Aorta (tissue), 5 donors: ENCODE measurements at regions not wholly inside any gene's neighbourhood (a gene's known extent, or its start where the extent isn't known, plus 50 kb on each side); places are given as distances from the start of the nearest gene placed in this dataset.
"Not testable (repeated sequence)": the region's sequence is repeated elsewhere in the genome, so short reads cannot be mapped to it uniquely, and the experiment has no call there.

ENCODE experiments used
- ATAC-seq: fragments of 200-7000 bp; cut with Tn5 transposase; one replicate; pipeline ENCODE4 v1.9.1; 2022; ENCODE audit warnings: moderate library complexity; ENCODE audit not compliant: low FRiP score
- DNase-seq, 2 donors: peaks; one replicate each; pipeline ENCODE4 v3.0.0-alpha.2; 2020
- H3K27ac ChIP-seq, 2 donors: one replicate each; pipeline ENCODE4 v1.5.1; 2013; ENCODE audit warnings: low read length in 2 of 2, mild to moderate bottlenecking in 2 of 2, moderate library complexity in 2 of 2, control low read depth in 1 of 2, inconsistent platforms in 1 of 2, low read depth in 1 of 2
- H3K27me3 ChIP-seq, 2 donors: one replicate each; pipeline ENCODE4 v1.6.1; 2013; ENCODE audit warnings: control low read depth in 1 of 2, low read length in 1 of 2, mild to moderate bottlenecking in 1 of 2, moderate library complexity in 1 of 2; ENCODE audit not compliant: insufficient read depth in 2 of 2, control insufficient read depth in 1 of 2
- H3K36me3 ChIP-seq, 2 donors: one replicate each; pipeline ENCODE4 v1.6.1; 2013; ENCODE audit warnings: control low read depth in 1 of 2, low read length in 1 of 2, mild to moderate bottlenecking in 1 of 2; ENCODE audit not compliant: insufficient read depth in 2 of 2, control insufficient read depth in 1 of 2
- H3K4me1 ChIP-seq, 2 donors: one replicate each; pipeline ENCODE4 v1.6.1; 2013; ENCODE audit warnings: low read length in 2 of 2, control low read depth in 1 of 2, mild to moderate bottlenecking in 1 of 2, moderate library complexity in 1 of 2; ENCODE audit not compliant: insufficient read depth in 2 of 2, control insufficient read depth in 1 of 2
- H3K4me3 ChIP-seq, 2 donors: one replicate each; pipeline ENCODE4 v1.5.1; 2013; ENCODE audit warnings: low read length in 2 of 2, control low read depth in 1 of 2, mild to moderate bottlenecking in 1 of 2
- H3K9me3 ChIP-seq: one replicate; pipeline ENCODE4 v1.6.1; 2013; ENCODE audit warnings: mild to moderate bottlenecking, low read length; ENCODE audit not compliant: control insufficient read depth
- WGBS, 2 donors: extraction: QIAGEN DNeasy Blood & Tissue Kit; methylation state at CpG; one replicate each; pipeline ENCODE4 v1.1.7; 2013; 5-methylcytosine and 5-hydroxymethylcytosine counted together
- intact Hi-C, 2 donors: fragments of 100-400 bp; cut with DNase I; formaldehyde crosslinking; loops; one replicate each; pipeline versions ENCODE4 v1.14.2 to v1.15.0; 2022
- donor health status: healthy with polysubstance abuse.
- donor health status: Bipolar disorder and iron deficiency.
- donor health status: DM: no; HTN: no; CAD: no.
- donor health status: DM: no; HTN: no; CAD: no.
- donor health status: DM: yes; HTN: yes; CAD: no.

- intact Hi-C loops = no loop called here
- H3K4me3 ChIP-seq = no peak overlapping the region
- H3K9me3 ChIP-seq = no peaks in the 10 kb centered on the region
- no peak for DNase-seq
- no peaks in the 10 kb centered on the region for H3K27me3 ChIP-seq
- no peak for ATAC-seq
- H3K36me3 ChIP-seq = no peaks in the 10 kb centered on the region
- no peak overlapping the region for H3K27ac ChIP-seq
- WGBS, 2 donors = 20 to 38% methylated on average over 1 of the region's 1 CpG
- H3K4me1 ChIP-seq = no peaks in the 10 kb centered on the region
Measured at GRCh38 chrX:66760651-66761050, 121.8 kb upstream of the EDA2R start.

GRCh38 chrX:66756717-66757116 is 117.8 kb upstream of the EDA2R start:
- Histone ChIP-seq H3K4me1 (no peaks in the 10 kb centered on the region), H3K9me3 (no peaks in the 10 kb centered on the region), H3K27ac (no peak overlapping the region), H3K27me3 (no peaks in the 10 kb centered on the region), H3K4me3 (no peak overlapping the region), H3K36me3 (no peaks in the 10 kb centered on the region)
- WGBS, 2 donors = 52 to 73% methylated on average over 1 of the region's 1 CpG
- ATAC-seq = no peak
- DNase-seq = no peak
- intact Hi-C loops = loop anchor here in 1 of 2 donors (10.0 kb wide), 1 partner anchor 1162 kb away; no protein-coding TSS in a partner anchor

GRCh38 chrX:66751136-66751782 is 112.4 kb upstream of the EDA2R start:
- WGBS, 2 donors = 24 to 39% methylated on average over 2 of the region's 2 CpGs
- intact Hi-C loops = loop anchor here in 1 of 2 donors (10.0 kb wide), 1 partner anchor 1156 kb away; no protein-coding TSS in a partner anchor
- Histone ChIP-seq H3K36me3 (no peaks in the 10 kb centered on the region), H3K4me1 (no peaks in the 10 kb centered on the region), H3K27me3 (no peaks in the 10 kb centered on the region), H3K27ac (no peak overlapping the region), H3K9me3 (no peaks in the 10 kb centered on the region), H3K4me3 (no peak overlapping the region)
- no peak for ATAC-seq
- no peak for DNase-seq

- ATAC-seq, H3K4me1 ChIP-seq, H3K36me3 ChIP-seq, H3K4me3 ChIP-seq, intact Hi-C loops, H3K27me3 ChIP-seq, H3K9me3 ChIP-seq, DNase-seq, H3K27ac ChIP-seq: not testable (repeated sequence)
- WGBS, 2 donors = 55 to 70% methylated on average over 1 of the region's 1 CpG
Measured at GRCh38 chrX:66744519-66744918, 105.6 kb upstream of the EDA2R start.

GRCh38 chrX:66731398-66731797 is 92.5 kb upstream of the EDA2R start:
- Histone ChIP-seq H3K36me3 (no peaks in the 10 kb centered on the region), H3K27ac (no peak overlapping the region), H3K4me1 (no peaks in the 10 kb centered on the region), H3K4me3 (no peak overlapping the region), H3K9me3 (no peaks in the 10 kb centered on the region), H3K27me3 (no peaks in the 10 kb centered on the region)
- ATAC-seq (no peak), DNase-seq (no peak)
- 22 to 25% methylated on average over 2 of the region's 2 CpGs for WGBS, 2 donors
- intact Hi-C loops = loop anchor here in 1 of 2 donors (2.0 kb wide), 1 partner anchor 531 kb away; no protein-coding TSS in a partner anchor

- Histone ChIP-seq H3K4me3 (peak overlapping the region; percentile 11 to 41), H3K27ac (no peak overlapping the region), H3K4me1 (no peaks in the 10 kb centered on the region), H3K36me3 (no peaks in the 10 kb centered on the region), H3K9me3 (no peaks in the 10 kb centered on the region), H3K27me3 (no peaks in the 10 kb centered on the region)
- intact Hi-C loops = loop anchor here in 1 of 2 donors (5.0 to 10.0 kb wide), 2 partner anchors 527 to 1154 kb away; no protein-coding TSS in a partner anchor
- ATAC-seq (peak; percentile 80), DNase-seq (peak; percentile 64 to 72)
- WGBS, 2 donors = 2 to 19% methylated on average over 21 of the region's 21 CpGs
Measured at GRCh38 chrX:66728818-66729271, 90.0 kb upstream of the EDA2R start.

GRCh38 chrX:66717926-66718325 is 79.0 kb upstream of the EDA2R start:
- intact Hi-C loops = no loop called here
- no peak overlapping the region for H3K27ac ChIP-seq
- DNase-seq (no peak), ATAC-seq (no peak)
- 61 to 64% methylated on average over 3 of the region's 3 CpGs for WGBS, 2 donors
- H3K36me3 ChIP-seq = no peaks in the 10 kb centered on the region
- H3K27me3 ChIP-seq = no peaks in the 10 kb centered on the region
- H3K9me3 ChIP-seq = no peaks in the 10 kb centered on the region
- H3K4me1 ChIP-seq = no peaks in the 10 kb centered on the region
- no peak overlapping the region for H3K4me3 ChIP-seq

- Histone ChIP-seq H3K4me3 (no peak overlapping the region), H3K27ac (no peak overlapping the region), H3K27me3 (no peaks in the 10 kb centered on the region), H3K4me1 (no peaks in the 10 kb centered on the region), H3K36me3 (no peaks in the 10 kb centered on the region), H3K9me3 (no peaks in the 10 kb centered on the region)
- no peak for DNase-seq
- ATAC-seq = no peak
- intact Hi-C loops = no loop called here
- WGBS, 2 donors = 23 to 34% methylated on average over 1 of the region's 1 CpG
Measured at GRCh38 chrX:66698273-66699204, 59.7 kb upstream of the EDA2R start.
